Panc1 (cell line): ENCODE measurements at regions not wholly inside any gene's neighbourhood (a gene's known extent, or its start where the extent isn't known, plus 50 kb on each side); places are given as distances from the start of the nearest gene placed in this dataset.

ENCODE experiments used
- ATAC-seq: fragments of 200-7000 bp; cut with Tn5 transposase; 2 replicates; pipeline ENCODE4 v1.9.1; 2020; ENCODE audit warnings: mild to moderate bottlenecking, moderate library complexity
- BruUV-seq: library from RNA; stranded (reverse); fragments of 400-500 nt; replicated peaks from 2 replicates; lab custom pipeline; 2021; lab: Mats Ljungman, UMichigan
- CTCF ChIA-PET: fragments of 300-600 bp; sonication (Branson Sonifier 250); formaldehyde crosslinking; loops from one replicate; lab custom pipeline; 2022; ENCODE audit warnings: antibody characterized with exemption; lab: Charles Lee
- POLR2A ChIA-PET: fragments of 300-600 bp; sonication (Branson Sonifier 250); formaldehyde crosslinking; loops from one replicate; lab custom pipeline; 2022; ENCODE audit warnings: antibody characterized with exemption; lab: Charles Lee
- DNase-seq: peaks from one replicate; pipeline ENCODE4 v3.0.0-alpha.2; 2010; ENCODE audit warnings: low read depth, low spot score
- H3K27ac ChIP-seq: 2 replicates; pipeline ENCODE4 v1.5.1; 2011; ENCODE audit warnings: mild to moderate bottlenecking, low read length, inconsistent platforms
- H3K27me3 ChIP-seq: fragments of 200-500 bp; sonication (Bioruptor generic); 2 replicates; pipeline ENCODE4 v1.6.0; 2014; ENCODE audit warnings: low read length, inconsistent platforms; ENCODE audit not compliant: control insufficient read depth, insufficient read depth
- H3K36me3 ChIP-seq: fragments of 200-500 bp; sonication (Bioruptor generic); 2 replicates; pipeline ENCODE4 v1.5.1; 2014; ENCODE audit warnings: inconsistent platforms, mild to moderate bottlenecking, low read length, moderate library complexity; ENCODE audit not compliant: control insufficient read depth, insufficient read depth
- H3K4me1 ChIP-seq: 2 replicates; pipeline ENCODE4 v1.5.1; 2011; ENCODE audit warnings: inconsistent platforms, mild to moderate bottlenecking, low read length, moderate library complexity; ENCODE audit not compliant: control insufficient read depth, insufficient read depth
- H3K4me3 ChIP-seq, 2 experiments: 2 replicates each; pipeline ENCODE4 v1.5.1; 2011 to 2012; ENCODE audit warnings: low read depth in 2 of 2, low read length in 2 of 2, mild to moderate bottlenecking in 2 of 2, inconsistent platforms in 1 of 2, moderate library complexity in 1 of 2
- H3K9me3 ChIP-seq: fragments of 200-500 bp; sonication (Bioruptor generic); 2 replicates; pipeline ENCODE4 v1.5.1; 2014; ENCODE audit warnings: low read depth, mild to moderate bottlenecking, inconsistent platforms, low read length, moderate library complexity; ENCODE audit not compliant: control insufficient read depth, insufficient read depth
- POLR2AphosphoS5 ChIP-seq: IDR thresholded peaks from 2 replicates; pipeline ENCODE4 v1.6.1; 2012; ENCODE audit warnings: mild to moderate bottlenecking, low read depth, low read length, moderate library complexity
- REST ChIP-seq, 2 experiments: IDR thresholded peaks; 2 replicates each; pipeline ENCODE4 v1.6.1; 2011 to 2012; ENCODE audit warnings: low read depth in 2 of 2, control low read depth in 1 of 2, low read length in 1 of 2, mild to moderate bottlenecking in 1 of 2, moderate library complexity in 1 of 2; ENCODE audit not compliant: insufficient read depth in 1 of 2
- SIN3A ChIP-seq: IDR thresholded peaks from 2 replicates; pipeline ENCODE4 v1.6.1; 2012; ENCODE audit warnings: low read depth, mild to moderate bottlenecking, low read length, moderate library complexity, borderline replicate concordance; ENCODE audit not compliant: insufficient read depth
- TCF7L2 ChIP-seq: IDR thresholded peaks from 2 replicates; pipeline ENCODE4 v1.6.1; 2011; ENCODE audit warnings: mild to moderate bottlenecking, low read depth, low read length, inconsistent platforms
- in situ Hi-C: cut with HindIII; loops from 2 replicates; pipeline ENCODE4 v1.10.0; 2016; ENCODE audit warnings: low sequenced_read_pairs, low pct_unique_long_range_greater_than_20kb
- intact Hi-C: fragments of 100-400 bp; cut with micrococcal nuclease; formaldehyde crosslinking; loops from one replicate; pipeline ENCODE4 v1.10.0; 2022; ENCODE audit not compliant: unreplicated experiment
- TF ChIP-seq, protein P1 (sequence below): fragments of 450-650 bp; IDR thresholded peaks from 2 replicates; pipeline ENCODE4 v1.5.1; 2017; ENCODE audit warnings: mild to moderate bottlenecking

DNA sequence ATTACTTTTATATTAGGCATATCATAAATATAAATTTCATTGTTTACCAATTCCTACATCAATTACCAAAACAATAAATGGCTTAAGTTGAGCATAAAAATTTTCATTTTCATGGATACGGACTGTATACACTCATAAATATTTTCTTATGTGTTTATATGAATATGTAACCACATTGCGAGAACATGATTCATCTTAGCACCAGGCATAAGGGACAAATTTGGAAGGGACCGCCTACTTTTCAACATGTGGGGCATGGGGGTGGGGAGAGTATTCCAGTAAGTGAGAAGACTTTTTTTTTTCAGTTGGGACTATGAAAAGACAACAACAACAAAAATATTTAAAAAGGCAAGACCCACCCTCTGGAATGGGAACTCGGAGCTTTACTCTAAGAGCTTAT, 296.1 kb downstream of the RAB38 start:
- no peaks in the 10 kb centered on the region for H3K9me3 ChIP-seq
- ChIA-PET CTCF (interaction anchor here (0.8 kb wide), 1 partner anchor 137 kb away, joined by 6 read pairs; no protein-coding TSS in a partner anchor), POLR2A (no interaction called here)
- no TSS peak for BruUV-seq
- H3K4me3 ChIP-seq = no peak overlapping the region
- no peak for TF ChIP-seq POLR2AphosphoS5
- no peaks in the 10 kb centered on the region for H3K27me3 ChIP-seq
- DNase-seq = no peak
- H3K36me3 ChIP-seq = no peaks in the 10 kb centered on the region
- intact Hi-C loops (loop anchor here (10.0 kb wide), 1 partner anchor 666 kb away; no protein-coding TSS in a partner anchor), in situ Hi-C loops (no loop called here)
- ATAC-seq = no peak
- no peak overlapping the region for H3K27ac ChIP-seq
- no peaks in the 10 kb centered on the region for H3K4me1 ChIP-seq

DNA sequence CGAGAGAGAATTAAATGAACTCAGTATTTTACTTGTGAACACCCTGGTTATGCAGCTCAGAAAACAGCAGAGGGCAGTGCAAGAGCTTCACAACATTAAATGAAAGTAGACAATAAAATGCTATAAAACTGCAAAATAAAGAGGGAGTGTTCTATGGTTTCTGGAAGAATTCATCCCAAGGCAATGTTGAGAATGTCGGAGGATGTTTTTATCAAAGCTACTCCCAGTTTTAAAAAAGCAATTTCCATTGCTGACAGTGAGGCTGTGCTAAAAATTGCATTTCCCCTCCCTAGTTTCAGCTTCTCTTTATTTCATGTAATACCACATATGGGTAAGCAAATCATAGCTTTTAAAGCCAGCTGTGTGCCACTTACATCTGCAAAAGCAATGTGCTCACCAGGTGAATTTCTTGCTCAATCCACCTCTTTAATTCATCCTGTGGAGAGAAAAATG, 296.8 kb downstream of the RAB38 start:
- in situ Hi-C loops = no loop called here
- ATAC-seq (no peak), DNase-seq (peak; percentile 8)
- Histone ChIP-seq H3K27ac (no peak overlapping the region), H3K27me3 (no peaks in the 10 kb centered on the region), H3K36me3 (no peaks in the 10 kb centered on the region), H3K9me3 (no peaks in the 10 kb centered on the region), H3K4me1 (no peaks in the 10 kb centered on the region), H3K4me3 (no peak overlapping the region)
- no TSS peak for BruUV-seq
- ChIA-PET POLR2A (no interaction called here), CTCF (interaction anchor here (0.7 kb wide), 2 partner anchors 525 to 858 kb away, joined by 3 to 4 read pairs; no protein-coding TSS in a partner anchor)
- intact Hi-C loops = loop anchor here (10.0 kb wide), 1 partner anchor 666 kb away; no protein-coding TSS in a partner anchor
- TF ChIP-seq REST (IDR thresholded peaks at IDR 0.05; ENCODE audit: insufficient read depth in 1 of 2, low read depth in 2 of 2, low read length in 1 of 2) = no peak
- TF ChIP-seq SIN3A = no peak
- no peak for TF ChIP-seq POLR2AphosphoS5
- no peak for TF ChIP-seq TCF7L2
- TF ChIP-seq, protein P1, sequence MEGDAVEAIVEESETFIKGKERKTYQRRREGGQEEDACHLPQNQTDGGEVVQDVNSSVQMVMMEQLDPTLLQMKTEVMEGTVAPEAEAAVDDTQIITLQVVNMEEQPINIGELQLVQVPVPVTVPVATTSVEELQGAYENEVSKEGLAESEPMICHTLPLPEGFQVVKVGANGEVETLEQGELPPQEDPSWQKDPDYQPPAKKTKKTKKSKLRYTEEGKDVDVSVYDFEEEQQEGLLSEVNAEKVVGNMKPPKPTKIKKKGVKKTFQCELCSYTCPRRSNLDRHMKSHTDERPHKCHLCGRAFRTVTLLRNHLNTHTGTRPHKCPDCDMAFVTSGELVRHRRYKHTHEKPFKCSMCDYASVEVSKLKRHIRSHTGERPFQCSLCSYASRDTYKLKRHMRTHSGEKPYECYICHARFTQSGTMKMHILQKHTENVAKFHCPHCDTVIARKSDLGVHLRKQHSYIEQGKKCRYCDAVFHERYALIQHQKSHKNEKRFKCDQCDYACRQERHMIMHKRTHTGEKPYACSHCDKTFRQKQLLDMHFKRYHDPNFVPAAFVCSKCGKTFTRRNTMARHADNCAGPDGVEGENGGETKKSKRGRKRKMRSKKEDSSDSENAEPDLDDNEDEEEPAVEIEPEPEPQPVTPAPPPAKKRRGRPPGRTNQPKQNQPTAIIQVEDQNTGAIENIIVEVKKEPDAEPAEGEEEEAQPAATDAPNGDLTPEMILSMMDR = peak; percentile 62; the same call in 1 of the 2 replicates

- Histone ChIP-seq H3K27me3 (no peaks in the 10 kb centered on the region), H3K4me3 (no peak overlapping the region), H3K9me3 (no peaks in the 10 kb centered on the region), H3K27ac (no peak overlapping the region), H3K4me1 (no peaks in the 10 kb centered on the region), H3K36me3 (no peaks in the 10 kb centered on the region)
- CTCF ChIA-PET = no interaction called here
- TF ChIP-seq REST (IDR thresholded peaks at IDR 0.05; ENCODE audit: insufficient read depth in 1 of 2, low read depth in 2 of 2, low read length in 1 of 2) = no peak
- TF ChIP-seq POLR2AphosphoS5 = no peak
- TF ChIP-seq SIN3A = no peak
- no peak for TF ChIP-seq TCF7L2
- TF ChIP-seq, protein P1 = no peak
- in situ Hi-C loops (no loop called here), intact Hi-C loops (loop anchor here (10.0 kb wide), 1 partner anchor 674 kb away; no protein-coding TSS in a partner anchor)
- BruUV-seq = no TSS peak
- POLR2A ChIA-PET = no interaction called here
- no peak for ATAC-seq
- no peak for DNase-seq
These were observed 304.2 kb downstream of the RAB38 start for GRCh38 chr11:87871056-87871455.
